Activated CD8-positive, alpha-beta memory T cell treated with anti-CD3 and anti-CD28 coated beads, Interleukin-2, amount 50 U/mL, for 4 hours (primary cell): ENCODE measurements at regions not wholly inside any gene's neighbourhood (a gene's known extent, or its start where the extent isn't known, plus 50 kb on each side); places are given as distances from the start of the nearest gene placed in this dataset.

Experiments
- DNase-seq: peaks from one replicate; pipeline ENCODE4 v3.0.0-alpha.2; 2020

DNA sequence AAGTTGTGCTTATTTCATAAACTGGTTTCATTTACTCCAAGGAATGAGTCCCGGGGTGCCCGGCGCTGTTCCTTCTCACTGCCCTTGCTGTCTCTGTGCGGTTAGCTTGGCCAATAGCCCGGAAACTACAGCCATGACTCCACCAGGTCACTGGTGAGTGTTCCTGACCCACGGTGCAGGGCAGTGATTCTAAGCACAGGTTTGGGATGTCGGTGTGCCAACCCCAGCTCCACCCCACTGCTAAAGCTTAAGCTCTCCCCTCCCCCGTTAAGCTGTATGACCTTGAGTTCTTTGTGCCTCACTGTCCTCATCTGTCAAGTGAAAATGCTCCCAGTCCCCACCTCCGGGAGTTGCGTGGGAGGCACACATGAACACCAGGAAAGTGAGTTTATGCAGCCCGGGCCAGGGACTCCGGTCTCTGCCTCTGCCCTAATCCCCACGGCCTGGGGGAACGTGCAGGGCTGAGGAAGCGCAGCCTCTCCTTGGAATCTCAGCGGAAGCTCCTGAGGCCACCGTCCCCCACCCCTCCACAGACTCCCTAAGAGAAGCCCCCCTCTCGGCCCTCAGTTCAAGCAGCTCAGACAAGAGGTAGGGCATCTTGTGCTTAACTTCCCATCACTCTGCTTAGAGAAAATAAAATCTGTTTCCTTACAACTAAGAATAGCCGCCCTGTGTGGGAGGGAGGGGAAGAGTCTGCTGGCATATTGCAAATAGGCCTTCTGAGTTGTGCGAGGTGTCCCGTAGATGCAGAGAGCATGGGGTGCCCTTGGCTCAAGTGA is 92.0 kb upstream of the RAI14 start:
- DNase-seq, result no peak

DNA sequence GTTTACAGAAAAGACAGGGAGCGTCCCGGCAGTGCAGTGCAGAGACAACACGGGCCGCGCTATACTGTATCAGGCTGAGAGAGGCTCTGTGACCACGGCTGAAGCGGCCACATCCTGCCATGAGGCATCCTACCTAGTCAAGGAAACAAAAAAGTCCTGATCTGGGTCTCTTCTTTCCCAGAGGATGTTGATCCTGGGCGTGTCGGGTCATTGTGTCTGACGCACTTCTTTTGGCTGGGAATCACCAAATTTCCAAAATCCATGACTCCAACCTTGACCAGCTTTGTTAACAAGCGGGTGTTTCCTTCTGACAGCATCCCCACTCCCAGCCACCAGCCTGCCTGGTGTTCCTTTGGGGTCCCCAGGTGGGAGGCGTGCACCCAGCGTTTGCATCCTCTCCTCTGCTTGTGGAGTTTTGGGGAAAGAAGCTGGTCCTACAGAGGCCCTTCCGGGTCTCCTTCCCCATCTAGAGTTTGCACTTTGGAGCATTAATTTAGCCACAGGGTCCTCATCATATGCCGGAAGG is 91.4 kb upstream of the RAI14 start:
- DNase-seq, result no peak

GRCh38 chr5:34570143-34570542 is 86.0 kb upstream of the RAI14 start:
- DNase-seq, result no peak

DNA sequence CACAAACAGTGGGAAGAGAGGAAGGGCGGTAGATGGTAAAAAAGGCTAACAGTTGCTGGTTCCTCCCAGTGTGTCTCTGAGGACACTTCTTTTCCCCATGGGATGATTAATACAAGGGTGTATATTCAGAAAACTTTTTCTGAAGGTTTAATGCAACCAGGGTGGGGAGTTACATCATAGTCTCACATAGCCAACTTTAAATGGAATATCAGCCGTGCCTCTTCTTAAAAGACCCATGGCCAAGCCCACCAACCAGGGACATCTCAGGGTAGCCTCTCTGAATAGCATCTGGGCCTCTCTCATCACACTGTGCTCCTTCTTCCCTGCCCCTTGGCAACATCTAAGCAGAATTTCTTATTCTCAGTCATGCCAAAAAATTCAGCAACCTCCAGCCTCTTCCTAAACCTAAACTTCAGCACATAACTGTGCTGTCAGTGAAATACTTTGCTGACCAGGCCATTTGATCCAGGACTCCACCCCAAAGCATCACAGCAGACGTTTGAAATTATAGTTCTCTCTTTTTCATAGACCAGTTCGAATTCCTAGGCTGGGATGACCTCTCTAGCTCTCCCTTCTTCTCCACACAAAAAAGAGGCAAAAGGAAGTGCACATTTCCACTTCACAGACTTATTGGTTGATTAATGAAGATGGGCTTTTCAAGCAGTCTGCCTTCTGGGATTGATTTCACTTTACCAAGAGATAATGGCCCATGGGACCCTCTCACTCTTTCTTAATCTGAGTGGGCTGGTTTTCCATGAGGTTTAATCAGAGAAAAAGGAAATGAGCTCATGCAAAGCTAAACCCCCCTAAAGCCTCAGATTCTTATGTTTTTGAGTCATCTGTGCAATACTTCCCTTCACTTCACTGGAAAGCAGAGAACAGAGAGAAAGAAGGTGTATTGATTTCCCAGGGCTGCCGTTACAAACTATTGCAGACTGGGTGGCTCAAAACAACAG is 85.1 kb upstream of the RAI14 start:
- no peak for DNase-seq

GRCh38 chr5:34571677-34572041 is 84.5 kb upstream of the RAI14 start:
- DNase-seq, result no peak

GRCh38 chr5:34574936-34575467 is 81.1 kb upstream of the RAI14 start:
- DNase-seq, result no peak

DNA sequence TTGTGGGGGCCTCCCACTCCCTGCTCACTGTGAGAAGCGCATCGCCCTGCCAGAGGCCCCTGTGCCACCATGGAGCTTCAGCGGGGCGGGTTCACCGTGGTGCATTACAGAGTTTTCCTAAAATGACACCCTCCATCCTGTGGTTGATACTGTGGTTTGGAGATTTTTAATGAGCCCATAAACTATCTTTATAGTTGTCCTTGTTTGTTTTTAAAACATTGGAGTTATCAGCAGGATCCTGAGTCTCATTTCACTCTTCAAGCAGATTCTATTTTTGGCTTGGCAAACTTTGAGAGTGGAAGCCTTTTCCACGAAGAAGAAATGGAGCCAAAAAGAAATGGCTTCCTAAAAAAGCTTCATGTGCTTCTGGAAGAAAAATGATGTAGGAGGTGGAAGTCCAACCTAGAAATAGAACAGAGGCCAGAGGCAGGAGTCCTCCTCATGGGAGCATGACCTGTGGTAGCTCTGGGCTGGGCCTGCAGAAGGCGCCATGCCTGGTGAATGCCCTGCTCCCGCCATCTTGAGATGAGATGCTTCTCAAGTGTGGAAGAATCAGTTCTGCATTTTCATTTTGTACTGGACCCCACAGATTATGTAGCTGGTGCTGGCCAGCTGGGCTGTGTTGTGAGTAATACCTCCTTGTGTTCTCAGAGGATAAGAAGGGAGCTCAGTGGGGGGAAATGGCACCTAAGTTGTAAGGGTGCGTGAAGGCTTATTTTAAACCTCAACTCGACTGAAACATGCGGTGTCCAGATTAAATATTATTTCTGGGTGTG is 79.0 kb upstream of the RAI14 start:
- DNase-seq, result no peak

DNA sequence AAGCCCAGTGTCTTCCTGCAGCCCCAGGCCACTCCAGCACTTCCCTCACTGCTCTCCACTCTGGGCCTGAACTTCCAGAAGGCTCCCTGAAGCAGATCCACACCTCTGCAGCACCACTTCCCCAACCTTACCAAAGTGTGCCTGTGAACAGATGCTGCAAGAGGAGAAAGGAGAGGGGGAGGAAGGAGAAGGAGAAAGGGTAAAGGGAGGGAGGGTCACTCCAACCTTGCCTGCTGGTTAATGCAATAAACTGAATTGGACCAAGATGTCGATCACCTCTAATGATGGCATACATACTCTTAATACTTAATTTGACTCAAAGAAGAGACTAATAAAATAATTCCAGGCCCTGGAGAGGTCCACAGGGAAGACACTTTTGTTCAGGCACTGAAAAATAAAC is 77.2 kb upstream of the RAI14 start:
- DNase-seq, result no peak

DNA sequence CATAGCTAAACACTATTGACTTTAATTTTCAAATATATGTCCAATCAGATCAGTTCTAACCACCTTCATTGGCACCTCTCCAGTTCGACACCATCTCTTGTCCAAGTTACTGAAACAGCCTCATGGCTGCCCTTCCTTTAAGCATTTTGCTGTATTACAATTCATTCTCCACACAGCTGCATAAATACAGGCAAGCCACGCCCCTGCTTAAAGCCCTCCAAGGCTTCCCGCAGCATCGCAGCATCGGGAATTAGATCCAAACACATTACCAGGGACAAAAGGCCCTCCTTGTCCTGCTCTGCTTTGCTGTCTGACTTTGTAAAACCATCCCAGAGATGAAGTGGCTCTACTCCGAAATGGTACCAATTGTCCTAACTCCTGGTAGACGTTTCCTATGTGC is 75.1 kb upstream of the RAI14 start:
- DNase-seq, result no peak

DNA sequence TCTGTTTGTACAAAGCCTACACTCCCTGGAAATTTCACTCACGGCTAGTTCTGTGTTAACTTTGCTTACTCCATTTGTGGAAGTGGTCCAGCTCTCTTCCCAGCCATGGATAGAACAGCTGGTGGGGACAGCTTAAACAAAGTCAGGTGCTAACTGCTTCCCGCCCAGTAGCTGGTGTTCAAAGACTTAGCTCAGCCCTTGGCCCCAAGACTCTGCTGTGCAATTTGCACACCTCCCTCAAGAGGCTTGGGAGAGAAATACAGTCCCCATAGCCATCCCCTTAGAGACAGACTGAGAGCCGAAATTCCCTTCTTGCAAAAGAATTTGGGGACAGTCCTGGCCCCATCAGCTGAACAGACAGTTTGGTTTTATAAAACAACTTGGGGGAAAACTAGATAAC is 73.8 kb upstream of the RAI14 start:
- DNase-seq, result no peak

DNA sequence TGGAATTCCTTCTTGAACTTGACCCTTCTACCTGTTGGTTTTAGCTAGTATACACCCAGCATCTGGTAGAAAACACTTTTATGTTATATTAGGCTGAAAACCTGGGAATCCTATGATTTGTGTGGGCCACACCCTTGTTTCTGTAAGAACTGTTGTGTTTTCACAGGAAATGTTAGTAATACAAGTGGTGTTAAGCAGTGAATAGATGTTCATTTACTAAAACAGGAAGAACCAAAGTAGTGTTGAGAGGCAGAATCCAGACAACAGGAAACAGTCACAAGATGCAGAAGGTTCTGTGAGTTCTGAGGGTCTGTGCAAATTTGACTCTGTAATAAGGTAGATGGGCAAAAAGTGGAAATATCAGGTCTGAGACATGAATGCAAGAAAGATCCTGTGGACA is 73.0 kb upstream of the RAI14 start:
- DNase-seq, result no peak

GRCh38 chr5:34584165-34584564 is 72.0 kb upstream of the RAI14 start:
- DNase-seq, result no peak

DNA sequence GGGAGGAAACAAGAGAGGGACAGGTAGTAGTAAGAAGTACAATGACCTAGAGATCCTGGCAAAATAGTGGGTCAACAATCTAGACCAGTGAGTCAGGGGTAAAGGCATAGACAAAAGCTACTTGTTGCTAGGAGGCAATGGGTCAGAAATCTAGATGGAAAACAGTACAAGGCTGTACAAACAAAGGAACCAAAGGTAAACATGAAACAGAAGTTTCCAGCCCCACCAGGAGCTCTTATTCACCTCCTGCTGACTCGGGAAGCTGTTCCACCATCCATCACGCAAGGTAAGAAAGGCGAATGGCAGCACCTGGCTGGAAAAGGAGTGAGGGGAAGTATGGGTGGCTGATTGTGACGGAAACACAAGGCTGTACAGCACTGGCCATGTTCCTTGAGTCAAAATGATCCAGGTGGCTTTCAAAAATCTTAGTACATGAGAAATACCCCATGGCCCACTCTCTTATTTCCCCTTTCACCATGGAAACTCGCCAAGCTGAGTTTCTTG is 70.5 kb upstream of the RAI14 start:
- DNase-seq, result no peak

GRCh38 chr5:34586117-34586885 is 69.8 kb upstream of the RAI14 start:
- no peak for DNase-seq

- no peak for DNase-seq
Observed at GRCh38 chr5:34587355-34588241, 68.5 kb upstream of the RAI14 start.

GRCh38 chr5:34589832-34590231 is 66.3 kb upstream of the RAI14 start:
- DNase-seq, result no peak

- no peak for DNase-seq
Observed at GRCh38 chr5:34591723-34592122, 64.4 kb upstream of the RAI14 start.

GRCh38 chr5:34597034-34598027 is 58.8 kb upstream of the RAI14 start:
- no peak for DNase-seq

- DNase-seq, result no peak
Observed at GRCh38 chr5:34598177-34598794, 57.8 kb upstream of the RAI14 start.
